Superior temporal gyrus (tissue), 1 donor: ENCODE measurements at regions not wholly inside any gene's neighbourhood (a gene's known extent, or its start where the extent isn't known, plus 50 kb on each side); places are given as distances from the start of the nearest gene placed in this dataset.
"Not testable (repeated sequence)": the region's sequence is repeated elsewhere in the genome, so short reads cannot be mapped to it uniquely, and the experiment has no call there.

Experiments used
- DNase-seq: peaks from one replicate; pipeline ENCODE4 v3.0.0-alpha.2; 2016; ENCODE audit errors: extremely low spot score

GRCh38 chr2:104976603-104977120 lies 61.2 kb upstream of the MRPS9 start:
- DNase-seq, result no peak

DNA sequence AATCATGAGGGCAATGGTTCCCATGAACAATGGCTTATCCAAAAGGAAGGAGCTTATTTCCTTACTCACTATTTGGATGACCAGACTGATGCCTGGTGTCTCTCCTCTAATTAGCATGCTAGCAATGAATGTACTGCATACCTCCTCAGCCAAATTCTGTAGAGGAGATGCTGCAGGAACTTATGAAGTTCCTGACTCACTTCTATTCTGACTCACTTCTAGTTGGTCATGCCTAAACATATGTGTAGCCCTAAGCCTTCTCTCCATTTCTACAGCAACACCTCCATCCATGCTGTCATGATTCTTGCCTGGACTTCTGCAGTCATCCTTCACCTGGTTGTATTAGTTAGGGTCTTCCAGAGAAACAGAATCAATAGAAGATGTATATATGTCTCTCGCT lies 59.9 kb upstream of the MRPS9 start:
- DNase-seq, result no peak

- not testable (repeated sequence) for DNase-seq
These were observed 58.1 kb upstream of the MRPS9 start for GRCh38 chr2:104979786-104980185.

- DNase-seq, result no peak
These were observed 55.8 kb upstream of the MRPS9 start for GRCh38 chr2:104982111-104982510.
